MM.1S (cell line): ENCODE measurements at regions not wholly inside any gene's neighbourhood (a gene's known extent, or its start where the extent isn't known, plus 50 kb on each side); places are given as distances from the start of the nearest gene placed in this dataset.

ENCODE experiments used
- CTCF ChIP-seq: fragments of 300-600 bp; sonication (generic); IDR thresholded peaks from 2 replicates; pipeline ENCODE4 v1.5.1; 2016; ENCODE audit warnings: antibody characterized with exemption, low read length, mixed read lengths
- EZH2 ChIP-seq: fragments of 300-600 bp; sonication (generic); optimal IDR thresholded peaks from 2 replicates; pipeline ENCODE3; 2017; ENCODE audit warnings: low read depth, mild to moderate bottlenecking, antibody characterized with exemption, low read length, mixed read lengths

- TF ChIP-seq CTCF (no peak), EZH2 (no peak)
Measured at GRCh38 chr18:45496741-45497140, 118.5 kb upstream of the SLC14A2 start.
